ENCODE measurements at regions not wholly inside any gene's neighbourhood (a gene's known extent, or its start where the extent isn't known, plus 50 kb on each side); places are given as distances from the start of the nearest gene placed in this dataset.

DNA sequence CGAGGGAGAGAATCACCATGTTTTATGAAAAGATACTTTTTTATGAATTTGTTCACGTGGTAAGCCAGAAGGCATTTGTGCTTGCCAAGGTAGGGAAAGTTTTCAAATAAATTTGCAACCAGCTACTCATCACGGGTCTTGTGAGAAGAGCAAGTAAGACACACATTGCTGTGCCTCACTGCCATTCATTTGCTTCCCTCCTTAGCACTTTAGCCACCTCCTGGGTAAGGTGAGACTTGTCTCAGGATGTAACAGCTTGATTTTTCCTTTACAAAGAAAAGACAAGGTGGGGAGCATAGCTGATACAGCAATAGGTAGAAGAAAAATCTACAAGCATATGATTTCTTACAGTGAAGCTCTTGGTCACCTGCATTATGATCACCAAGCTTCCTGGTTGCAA lies 342.4 kb upstream of the GRM3 start:
- DNase-seq = no peak
- Histone ChIP-seq H3K36me3 (no peaks in the 10 kb centered on the region), H3K4me1 (no peaks in the 10 kb centered on the region), H3K27ac (replicated peaks) (no peak overlapping the region), H3K27me3 (ENCODE audit: low read depth) (no peaks in the 10 kb centered on the region), H3K9me3 (replicated peaks) (no peaks in the 10 kb centered on the region), H3K4me3 (no peak overlapping the region)
- TF ChIP-seq, protein P1, sequence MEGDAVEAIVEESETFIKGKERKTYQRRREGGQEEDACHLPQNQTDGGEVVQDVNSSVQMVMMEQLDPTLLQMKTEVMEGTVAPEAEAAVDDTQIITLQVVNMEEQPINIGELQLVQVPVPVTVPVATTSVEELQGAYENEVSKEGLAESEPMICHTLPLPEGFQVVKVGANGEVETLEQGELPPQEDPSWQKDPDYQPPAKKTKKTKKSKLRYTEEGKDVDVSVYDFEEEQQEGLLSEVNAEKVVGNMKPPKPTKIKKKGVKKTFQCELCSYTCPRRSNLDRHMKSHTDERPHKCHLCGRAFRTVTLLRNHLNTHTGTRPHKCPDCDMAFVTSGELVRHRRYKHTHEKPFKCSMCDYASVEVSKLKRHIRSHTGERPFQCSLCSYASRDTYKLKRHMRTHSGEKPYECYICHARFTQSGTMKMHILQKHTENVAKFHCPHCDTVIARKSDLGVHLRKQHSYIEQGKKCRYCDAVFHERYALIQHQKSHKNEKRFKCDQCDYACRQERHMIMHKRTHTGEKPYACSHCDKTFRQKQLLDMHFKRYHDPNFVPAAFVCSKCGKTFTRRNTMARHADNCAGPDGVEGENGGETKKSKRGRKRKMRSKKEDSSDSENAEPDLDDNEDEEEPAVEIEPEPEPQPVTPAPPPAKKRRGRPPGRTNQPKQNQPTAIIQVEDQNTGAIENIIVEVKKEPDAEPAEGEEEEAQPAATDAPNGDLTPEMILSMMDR (IDR thresholded peaks at IDR 0.05; ENCODE audit: borderline replicate concordance) = no peak
- intact Hi-C loops (cut with micrococcal nuclease) = no loop called here

DNA sequence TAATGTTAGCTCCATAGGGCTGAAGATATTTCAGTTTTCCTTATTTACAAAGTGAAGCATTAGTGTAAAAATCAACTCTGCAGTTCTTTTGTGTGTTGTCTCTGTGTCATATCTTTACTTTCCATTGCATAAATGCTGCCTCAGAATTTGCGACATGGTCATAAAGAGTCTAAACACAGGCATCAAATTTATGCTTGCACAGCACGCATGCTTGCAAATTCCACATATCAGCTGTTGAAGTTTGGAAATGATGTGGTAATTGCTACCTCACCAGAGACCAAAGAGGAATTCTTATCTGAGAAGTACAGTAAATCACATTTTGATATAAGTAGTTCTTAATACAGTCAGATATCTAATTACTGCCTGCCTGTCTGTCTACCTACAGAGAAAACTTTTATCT lies 348.2 kb upstream of the GRM3 start:
- DNase-seq = no peak
- intact Hi-C loops (cut with micrococcal nuclease) = no loop called here
- no peak overlapping the region for H3K27ac ChIP-seq (replicated peaks)
- H3K27me3 ChIP-seq (ENCODE audit: low read depth) = no peaks in the 10 kb centered on the region
- no peaks in the 10 kb centered on the region for H3K9me3 ChIP-seq (replicated peaks)
- no peaks in the 10 kb centered on the region for H3K36me3 ChIP-seq
- TF ChIP-seq, protein P1 (IDR thresholded peaks at IDR 0.05; ENCODE audit: borderline replicate concordance) = no peak
- no peaks in the 10 kb centered on the region for H3K4me1 ChIP-seq
- no peak overlapping the region for H3K4me3 ChIP-seq

DNA sequence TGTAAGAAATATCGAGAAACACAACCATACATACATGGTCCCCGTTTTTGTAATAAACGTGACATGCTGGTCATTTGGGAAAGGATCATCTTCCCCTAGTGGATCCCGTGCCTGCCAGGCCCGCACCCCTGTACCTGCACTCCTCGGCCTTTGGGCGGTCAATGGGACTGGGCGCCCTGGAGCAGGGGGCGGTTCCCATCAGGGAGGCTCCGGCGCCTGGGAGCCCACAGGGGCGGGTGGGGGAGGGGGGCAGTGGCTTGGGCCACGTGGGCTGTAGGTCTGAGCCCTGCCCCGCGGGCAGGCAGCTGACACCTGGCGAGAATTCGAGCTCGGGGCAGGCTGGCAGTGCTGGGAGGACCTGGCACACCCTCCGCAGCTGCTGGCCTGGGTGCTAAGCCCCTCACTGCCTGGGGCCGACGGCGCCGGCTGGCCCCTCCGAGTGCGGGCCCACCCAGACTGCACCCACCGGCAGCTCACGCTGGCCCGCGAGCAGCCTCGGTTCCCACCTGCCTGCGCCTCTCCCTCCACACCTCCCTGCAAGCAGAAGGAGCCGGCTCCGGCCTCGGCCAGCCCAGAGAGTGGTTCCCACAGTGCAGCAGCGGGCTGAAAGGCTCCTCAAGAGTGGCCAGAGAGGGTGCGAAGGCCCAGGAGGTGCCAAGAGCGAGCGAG lies 361.6 kb upstream of the GRM3 start:
- H3K27ac ChIP-seq (replicated peaks) = no peak overlapping the region
- no peak for DNase-seq
- no peak overlapping the region for H3K4me3 ChIP-seq
- H3K9me3 ChIP-seq (replicated peaks) = peaks cover 10% of the 10 kb centered on the region
- no peaks in the 10 kb centered on the region for H3K27me3 ChIP-seq (ENCODE audit: low read depth)
- H3K4me1 ChIP-seq = no peaks in the 10 kb centered on the region
- TF ChIP-seq, protein P1 (IDR thresholded peaks at IDR 0.05; ENCODE audit: borderline replicate concordance) = no peak
- intact Hi-C loops (cut with micrococcal nuclease) = no loop called here
- H3K36me3 ChIP-seq = no peaks in the 10 kb centered on the region

DNA sequence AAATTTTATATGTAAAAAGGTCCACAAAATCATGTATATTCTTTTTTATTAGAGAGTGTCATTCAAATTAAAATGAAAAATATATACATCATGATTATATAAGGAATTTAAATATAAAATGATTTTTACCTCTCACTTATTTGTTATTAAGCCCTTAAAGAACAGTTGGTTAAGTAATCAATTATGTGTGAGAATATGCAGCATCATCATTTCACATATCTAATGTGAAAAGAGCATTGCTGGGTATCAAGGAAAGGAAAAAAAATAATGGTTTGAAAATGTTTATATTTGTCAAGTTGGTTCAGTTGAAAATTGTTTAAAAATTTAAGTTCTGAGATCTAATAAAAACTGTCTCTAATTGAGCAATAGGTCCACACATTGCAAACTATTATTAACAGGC lies 363.6 kb upstream of the GRM3 start:
- Histone ChIP-seq H3K27ac (replicated peaks) (no peak overlapping the region), H3K36me3 (no peaks in the 10 kb centered on the region), H3K27me3 (ENCODE audit: low read depth) (no peaks in the 10 kb centered on the region), H3K4me3 (no peak overlapping the region), H3K4me1 (no peaks in the 10 kb centered on the region), H3K9me3 (replicated peaks) (peaks cover 11% of the 10 kb centered on the region)
- DNase-seq = no peak
- TF ChIP-seq, protein P1 (IDR thresholded peaks at IDR 0.05; ENCODE audit: borderline replicate concordance) = no peak
- intact Hi-C loops (cut with micrococcal nuclease) = no loop called here

DNA sequence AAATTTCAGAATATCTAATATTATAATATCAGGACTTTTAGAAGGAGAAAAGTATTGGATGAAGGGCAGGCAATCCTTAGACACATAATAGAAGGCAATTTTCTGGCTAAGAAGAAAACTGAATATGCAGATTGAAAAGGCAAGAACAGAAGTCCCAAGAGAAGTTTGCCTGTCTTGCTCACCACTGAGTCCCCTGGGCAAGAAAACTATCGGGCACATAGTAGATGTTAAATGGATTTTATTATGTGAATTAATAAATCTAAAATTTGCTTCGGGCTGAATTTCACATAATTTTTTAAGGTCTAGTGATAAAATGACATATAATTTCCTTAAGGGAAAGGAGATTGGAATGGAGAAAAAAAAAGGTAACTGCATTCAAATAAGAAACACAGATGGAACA lies 380.9 kb upstream of the GRM3 start:
- H3K27me3 ChIP-seq (ENCODE audit: low read depth) = no peaks in the 10 kb centered on the region
- H3K4me1 ChIP-seq = no peaks in the 10 kb centered on the region
- H3K36me3 ChIP-seq = no peaks in the 10 kb centered on the region
- DNase-seq = no peak
- peaks cover 18% of the 10 kb centered on the region for H3K9me3 ChIP-seq (replicated peaks)
- intact Hi-C loops (cut with micrococcal nuclease) = no loop called here
- no peak overlapping the region for H3K4me3 ChIP-seq
- H3K27ac ChIP-seq (replicated peaks) = no peak overlapping the region
- TF ChIP-seq, protein P1 (IDR thresholded peaks at IDR 0.05; ENCODE audit: borderline replicate concordance) = no peak

All from left ventricle myocardium inferior (tissue), 1 donor.